Skeletal muscle cell (primary cell): ENCODE measurements at regions not wholly inside any gene's neighbourhood (a gene's known extent, or its start where the extent isn't known, plus 50 kb on each side); places are given as distances from the start of the nearest gene placed in this dataset.
"Not testable (repeated sequence)": the region's sequence is repeated elsewhere in the genome, so short reads cannot be mapped to it uniquely, and the experiment has no call there.

ENCODE experiments used
- DNase-seq: peaks from one replicate; pipeline ENCODE4 v3.0.0-alpha.2; 2010; ENCODE audit warnings: low read depth
- H3K4me3 ChIP-seq: 2 replicates; pipeline ENCODE4 v1.5.1; 2011; ENCODE audit warnings: low read depth, mild to moderate bottlenecking, control low read depth, low read length, moderate library complexity

GRCh38 chr9:84499969-84500582 is 159.5 kb upstream of the SLC28A3 start:
- H3K4me3 ChIP-seq = no peak overlapping the region
- no peak for DNase-seq

GRCh38 chr9:84500826-84501225 is 160.3 kb upstream of the SLC28A3 start:
- no peak overlapping the region for H3K4me3 ChIP-seq
- DNase-seq = no peak

- H3K4me3 ChIP-seq = no peak overlapping the region
- DNase-seq = no peak
Observed at GRCh38 chr9:84501587-84501986, 161.0 kb upstream of the SLC28A3 start.

- no peak for DNase-seq
- no peak overlapping the region for H3K4me3 ChIP-seq
Observed at GRCh38 chr9:84502066-84502465, 161.5 kb upstream of the SLC28A3 start.

GRCh38 chr9:84504360-84504759 is 163.8 kb upstream of the SLC28A3 start:
- no peak for DNase-seq
- no peak overlapping the region for H3K4me3 ChIP-seq

- DNase-seq = no peak
Observed at GRCh38 chr9:84511651-84512050, 157.9 kb upstream of the NTRK2 start.

GRCh38 chr9:84512493-84512892 is 157.0 kb upstream of the NTRK2 start:
- H3K4me3 ChIP-seq = no peak overlapping the region
- DNase-seq = no peak

More at GRCh38 chr9:84511651-84512050, 157.9 kb upstream of the NTRK2 start:
- no peak overlapping the region for H3K4me3 ChIP-seq

GRCh38 chr9:84513473-84513872 is 156.1 kb upstream of the NTRK2 start:
- no peak overlapping the region for H3K4me3 ChIP-seq
- no peak for DNase-seq

GRCh38 chr9:84513979-84514378 is 155.6 kb upstream of the NTRK2 start:
- DNase-seq = no peak
- no peak overlapping the region for H3K4me3 ChIP-seq

- DNase-seq = no peak
- no peak overlapping the region for H3K4me3 ChIP-seq
Observed at GRCh38 chr9:84514421-84514820, 155.1 kb upstream of the NTRK2 start.

GRCh38 chr9:84517026-84517425 is 152.5 kb upstream of the NTRK2 start:
- H3K4me3 ChIP-seq = no peak overlapping the region
- no peak for DNase-seq

- no peak for DNase-seq
- no peak overlapping the region for H3K4me3 ChIP-seq
Observed at GRCh38 chr9:84519413-84519812, 150.1 kb upstream of the NTRK2 start.

- no peak for DNase-seq
- H3K4me3 ChIP-seq = no peak overlapping the region
Observed at GRCh38 chr9:84521208-84521607, 148.3 kb upstream of the NTRK2 start.

GRCh38 chr9:84526211-84526610 is 143.3 kb upstream of the NTRK2 start:
- not testable (repeated sequence) for H3K4me3 ChIP-seq, DNase-seq

- DNase-seq = not testable (repeated sequence)
Observed at GRCh38 chr9:84527060-84527720, 142.3 kb upstream of the NTRK2 start.

GRCh38 chr9:84535973-84536372 is 133.6 kb upstream of the NTRK2 start:
- DNase-seq, H3K4me3 ChIP-seq: not testable (repeated sequence)

More at GRCh38 chr9:84527060-84527720, 142.3 kb upstream of the NTRK2 start:
- H3K4me3 ChIP-seq = not testable (repeated sequence)

GRCh38 chr9:84538879-84539278 is 130.7 kb upstream of the NTRK2 start:
- H3K4me3 ChIP-seq = no peak overlapping the region
- DNase-seq = no peak

GRCh38 chr9:84542554-84542953 is 127.0 kb upstream of the NTRK2 start:
- no peak overlapping the region for H3K4me3 ChIP-seq
- DNase-seq = no peak

- DNase-seq = no peak
Observed at GRCh38 chr9:84554069-84554664, 115.4 kb upstream of the NTRK2 start.

GRCh38 chr9:84556556-84556955 is 113.0 kb upstream of the NTRK2 start:
- no peak overlapping the region for H3K4me3 ChIP-seq

More at GRCh38 chr9:84554069-84554664, 115.4 kb upstream of the NTRK2 start:
- no peak overlapping the region for H3K4me3 ChIP-seq

GRCh38 chr9:84557751-84558150 is 111.8 kb upstream of the NTRK2 start:
- no peak overlapping the region for H3K4me3 ChIP-seq
- no peak for DNase-seq

More at GRCh38 chr9:84556556-84556955, 113.0 kb upstream of the NTRK2 start:
- DNase-seq = no peak
